Prostate gland (tissue), 2 donors: ENCODE measurements at regions not wholly inside any gene's neighbourhood (a gene's known extent, or its start where the extent isn't known, plus 50 kb on each side); places are given as distances from the start of the nearest gene placed in this dataset.

Experiments used
- DNase-seq: peaks from one replicate; pipeline ENCODE4 v3.0.0-alpha.2; 2019; ENCODE audit warnings: low spot score
- H3K27ac ChIP-seq, 2 donors: fragments of 200-600 bp; sonication (generic); 2 replicates each; pipeline ENCODE4 v1.5.1; 2017 to 2019
- H3K27me3 ChIP-seq: fragments of 200-600 bp; sonication (generic); replicated peaks from 2 replicates; pipeline ENCODE4 v1.5.1; 2019; ENCODE audit not compliant: insufficient read depth
- H3K36me3 ChIP-seq, 2 donors: fragments of 200-600 bp; sonication (generic); 1 replicate in 1 of 2; 2 replicates in 1 of 2; pipeline versions ENCODE4 v1.5.1 to v1.8.1; 2017 to 2019
- H3K4me1 ChIP-seq: fragments of 200-600 bp; sonication (generic); replicated peaks from 2 replicates; pipeline ENCODE4 v1.5.1; 2019
- H3K4me3 ChIP-seq, 2 donors: fragments of 200-600 bp; sonication (generic); 2 replicates each; pipeline ENCODE4 v1.5.1; 2017 to 2019
- H3K9me3 ChIP-seq: fragments of 200-600 bp; sonication (generic); 2 replicates; pipeline ENCODE4 v1.5.1; 2017
- CTCF ChIP-seq, 4 experiments: fragments of 200-600 bp in 2 of 4; fragments of 450-650 bp in 2 of 4; sonication (generic) in 2 of 4; IDR thresholded peaks; 1 replicate in 3 of 4; 2 replicates in 1 of 4; pipeline ENCODE4 v1.5.1; 2016 to 2019; ENCODE audit warnings: antibody characterized with exemption in 4 of 4, mild to moderate bottlenecking in 2 of 4, moderate library complexity in 2 of 4
- POLR2A ChIP-seq: fragments of 450-650 bp; IDR thresholded peaks from one replicate; pipeline ENCODE4 v1.6.1; 2016; ENCODE audit warnings: antibody characterized with exemption, mild to moderate bottlenecking
- POLR2AphosphoS5 ChIP-seq: sonication (generic); formaldehyde crosslinking; IDR thresholded peaks from one replicate; pipeline ENCODE4 v1.6.1; 2017; ENCODE audit warnings: antibody characterized with exemption
- whole genome bisulfite sequencing: methylation state at CpG from one replicate; pipeline ENCODE4 v1.1.5; 2018; 5-methylcytosine and 5-hydroxymethylcytosine counted together
- intact Hi-C: fragments of 100-400 bp; cut with DNase I; formaldehyde crosslinking; loops from one replicate; pipeline ENCODE4 v1.14.2; 2022

DNA sequence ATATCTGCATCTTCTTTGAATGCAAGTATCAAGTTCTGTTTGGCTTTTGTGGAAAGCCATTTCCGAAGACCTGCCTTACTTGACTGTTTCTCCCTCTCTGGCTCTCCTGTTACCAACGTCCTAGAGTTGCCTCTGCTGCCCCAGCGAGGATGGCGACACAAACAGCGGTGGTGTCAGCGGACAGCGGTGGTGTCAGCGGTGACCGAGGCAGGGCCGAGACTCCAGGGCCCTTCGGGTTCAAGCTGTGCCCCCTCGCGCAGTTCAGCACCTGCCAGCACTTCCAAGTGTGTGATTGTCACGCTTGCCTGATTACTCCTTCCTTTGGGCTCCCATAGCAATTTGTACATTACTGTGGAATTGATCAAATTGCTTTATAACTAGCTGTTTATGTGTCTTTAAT is 336.9 kb upstream of the FAT1 start:
- H3K9me3 ChIP-seq: no peaks in the 10 kb centered on the region
- WGBS: 90% methylated on average over 14 of the region's 14 CpGs
- H3K36me3 ChIP-seq: no peaks in the 10 kb centered on the region
- H3K4me3 ChIP-seq: no peak overlapping the region
- intact Hi-C loops: no loop called here
- TF ChIP-seq POLR2AphosphoS5 (no peak), POLR2A (no peak), CTCF (IDR thresholded peaks at IDR 0.05) (no peak)
- no peaks in the 10 kb centered on the region for H3K4me1 ChIP-seq
- H3K27ac ChIP-seq: no peak overlapping the region
- no peaks in the 10 kb centered on the region for H3K27me3 ChIP-seq
- no peak for DNase-seq

DNA sequence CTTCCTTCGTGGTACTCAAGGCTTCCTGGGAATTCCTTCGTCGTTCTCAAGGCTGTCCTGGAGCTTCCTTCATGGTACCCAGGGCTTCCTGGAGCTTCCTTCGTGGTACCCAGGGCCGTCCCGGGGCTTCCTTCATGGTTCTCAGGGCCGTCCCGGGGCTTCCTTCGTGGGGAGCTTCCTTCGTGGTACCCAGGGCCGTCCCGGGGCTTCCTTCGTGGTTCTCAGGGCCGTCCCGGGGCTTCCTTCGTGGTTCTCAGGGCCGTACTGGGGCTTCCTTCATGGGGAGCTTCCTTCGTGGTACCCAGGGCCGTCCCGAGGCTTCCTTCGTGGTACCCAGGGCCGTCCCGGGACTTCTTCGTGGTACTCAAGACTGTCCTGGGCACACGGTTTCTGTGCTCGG is 339.6 kb upstream of the FAT1 start:
- Histone ChIP-seq H3K27me3 (no peaks in the 10 kb centered on the region), H3K36me3 (no peaks in the 10 kb centered on the region), H3K27ac (no peak overlapping the region), H3K4me1 (no peaks in the 10 kb centered on the region), H3K4me3 (no peak overlapping the region), H3K9me3 (no peaks in the 10 kb centered on the region)
- no peak for DNase-seq
- WGBS: 94% methylated on average over 26 of the region's 26 CpGs
- TF ChIP-seq POLR2AphosphoS5: no peak
- TF ChIP-seq POLR2A: no peak
- TF ChIP-seq CTCF (IDR thresholded peaks at IDR 0.05): no peak
- intact Hi-C loops: no loop called here

- Histone ChIP-seq H3K4me3 (no peak overlapping the region), H3K27ac (no peak overlapping the region), H3K27me3 (no peaks in the 10 kb centered on the region), H3K36me3 (no peaks in the 10 kb centered on the region), H3K9me3 (no peaks in the 10 kb centered on the region), H3K4me1 (no peaks in the 10 kb centered on the region)
- DNase-seq: no peak
- intact Hi-C loops: no loop called here
- WGBS: 94% methylated on average over 30 of the region's 30 CpGs
- TF ChIP-seq CTCF (IDR thresholded peaks at IDR 0.05): no peak
- TF ChIP-seq POLR2A: no peak
- no peak for TF ChIP-seq POLR2AphosphoS5
Measured at GRCh38 chr4:187064033-187064432, 340.4 kb upstream of the FAT1 start.

- Histone ChIP-seq H3K27me3 (no peaks in the 10 kb centered on the region), H3K4me1 (no peaks in the 10 kb centered on the region), H3K9me3 (no peaks in the 10 kb centered on the region), H3K27ac (no peak overlapping the region), H3K4me3 (no peak overlapping the region), H3K36me3 (no peaks in the 10 kb centered on the region)
- DNase-seq: no peak
- intact Hi-C loops: no loop called here
- WGBS: 5% methylated on average over 1 of the region's 1 CpG
- TF ChIP-seq POLR2AphosphoS5 (no peak), CTCF (IDR thresholded peaks at IDR 0.05) (no peak), POLR2A (no peak)
Measured at GRCh38 chr4:187065396-187065795, 341.7 kb upstream of the FAT1 start.

GRCh38 chr4:187065806-187066205 is 342.1 kb upstream of the FAT1 start:
- Histone ChIP-seq H3K27me3 (no peaks in the 10 kb centered on the region), H3K36me3 (no peaks in the 10 kb centered on the region), H3K9me3 (no peaks in the 10 kb centered on the region), H3K4me3 (no peak overlapping the region), H3K27ac (no peak overlapping the region), H3K4me1 (no peaks in the 10 kb centered on the region)
- no peak for DNase-seq
- intact Hi-C loops: no loop called here
- 82% methylated on average over 13 of the region's 13 CpGs for WGBS
- TF ChIP-seq POLR2AphosphoS5: no peak
- no peak for TF ChIP-seq CTCF (IDR thresholded peaks at IDR 0.05)
- TF ChIP-seq POLR2A: no peak
